Motor neuron (in vitro differentiated cells): ENCODE measurements at regions not wholly inside any gene's neighbourhood (a gene's known extent, or its start where the extent isn't known, plus 50 kb on each side); places are given as distances from the start of the nearest gene placed in this dataset.

ENCODE experiments used
- ATAC-seq, 8 experiments: fragments of 200-7000 bp; cut with Tn5 transposase; replicated peaks in 6 of 8; 2 replicates each; pipeline ENCODE4 v1.8.0; 2021; ENCODE audit warnings: mild to moderate bottlenecking in 8 of 8, moderate library complexity in 8 of 8
- H3K27ac ChIP-seq, 2 donors: fragments of 250-450 bp; sonication (Bioruptor Pico); 2 replicates each; pipeline ENCODE4 v1.9.0; 2021; ENCODE audit warnings: antibody characterized with exemption in 2 of 2, mild to moderate bottlenecking in 2 of 2, moderate library complexity in 1 of 2
- H3K4me1 ChIP-seq, 2 donors: fragments of 250-450 bp; sonication (Bioruptor Pico); replicated peaks in 1 of 2; 2 replicates each; pipeline ENCODE4 v1.6.1; 2021; ENCODE audit warnings: antibody characterized with exemption in 2 of 2, mild to moderate bottlenecking in 2 of 2, moderate library complexity in 1 of 2
- H3K4me3 ChIP-seq, 5 donors: fragments of 250-450 bp; sonication (Bioruptor Pico); 2 replicates each; pipeline ENCODE4 v1.9.0; 2021; ENCODE audit warnings: antibody characterized with exemption in 5 of 5, mild to moderate bottlenecking in 5 of 5, moderate library complexity in 4 of 5
- WGBS, 10 experiments: fragments of 450-650 bp; shearing (Covaris generic); methylation state at CpG; one replicate each; pipeline ENCODE4 v1.0.0; 2022; 5-methylcytosine and 5-hydroxymethylcytosine counted together
- in situ Hi-C, 9 experiments: fragments of 400-800 bp; cut with MboI; loops; one replicate each; pipeline ENCODE4 v1.15.0; 2021; ENCODE audit warnings: low sequenced_read_pairs in 9 of 9, low pct_unique_long_range_greater_than_20kb in 2 of 9; ENCODE audit not compliant: unreplicated experiment in 9 of 9

DNA sequence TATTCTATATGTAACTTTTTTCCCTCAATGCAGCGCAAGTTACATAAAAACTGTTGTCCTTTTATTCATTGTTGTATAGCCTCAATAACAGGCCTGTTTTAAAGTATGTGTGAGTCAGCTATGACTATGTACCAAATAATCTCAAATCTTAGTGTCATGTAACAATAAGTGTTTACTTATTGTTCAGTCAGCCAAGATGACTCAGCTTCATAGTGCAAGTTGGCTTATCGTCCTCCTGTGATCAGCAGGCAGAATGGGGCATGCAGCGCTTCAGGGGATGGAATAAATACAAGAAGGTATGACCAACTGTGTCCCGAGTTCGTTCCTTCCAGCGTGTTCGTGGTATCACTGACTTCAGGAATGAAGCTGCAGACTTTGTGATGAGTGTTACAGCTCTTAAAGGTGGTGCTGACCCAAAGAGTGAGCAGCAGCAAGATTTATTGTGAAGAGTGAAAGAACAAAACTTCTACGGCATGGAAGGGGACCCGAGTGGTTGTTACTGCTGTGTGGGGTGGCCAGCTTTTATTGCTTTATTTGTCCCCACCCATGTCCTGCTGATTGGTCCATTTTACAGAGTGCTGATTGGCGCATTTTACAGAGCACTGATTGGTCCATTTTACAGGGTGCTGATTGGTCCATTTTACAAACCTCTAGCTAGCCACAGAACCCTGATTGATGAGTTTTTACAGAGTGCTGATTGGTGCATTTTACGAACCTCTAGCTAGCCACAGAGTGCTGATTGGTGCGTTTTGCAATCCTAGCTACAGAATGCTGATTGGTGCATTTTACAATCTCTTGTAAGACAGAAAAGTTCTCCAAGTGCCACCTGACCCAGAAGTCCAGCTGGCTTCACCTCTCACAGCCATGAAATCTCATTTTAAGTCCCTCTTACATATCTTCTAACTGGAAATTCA, 1016.0 kb downstream of the MCTP2 start:
- peak in 6 of 8 experiments; percentile 13 to 100 (median 63) for ATAC-seq
- Histone ChIP-seq H3K27ac (no peak overlapping the region), H3K4me1 (no peaks in the 10 kb centered on the region), H3K4me3 (no peak overlapping the region)
- in situ Hi-C loops, result no loop called here
- WGBS, 10 experiments, result 16 to 100% (median 83%) methylated on average over 1 to 11 of the region's 12 CpGs

DNA sequence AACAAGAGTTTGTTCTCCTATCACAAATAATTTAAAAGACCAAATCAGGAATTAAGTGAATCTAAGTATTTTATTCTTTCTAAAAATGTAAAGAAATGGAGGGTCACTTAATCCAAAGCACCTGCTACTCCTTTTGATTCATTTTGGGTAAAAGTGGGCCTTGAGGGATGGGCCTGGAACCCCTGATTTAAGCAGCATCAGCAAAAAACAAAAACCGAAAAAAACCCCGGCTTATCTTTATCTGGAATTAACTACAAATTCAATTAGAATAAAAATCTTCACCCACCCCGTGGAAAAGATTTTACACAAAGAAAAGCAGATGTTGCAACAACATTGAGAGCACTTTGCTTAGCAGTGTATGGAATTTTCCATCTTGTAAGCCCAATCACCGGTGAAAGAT, 1018.2 kb downstream of the MCTP2 start:
- Histone ChIP-seq H3K4me1 (no peaks in the 10 kb centered on the region), H3K4me3 (no peak overlapping the region), H3K27ac (no peak overlapping the region)
- WGBS, 10 experiments, result 30 to 100% (median 79%) methylated on average over 1 to 4 of the region's 4 CpGs
- no peak for ATAC-seq
- in situ Hi-C loops, result no loop called here

DNA sequence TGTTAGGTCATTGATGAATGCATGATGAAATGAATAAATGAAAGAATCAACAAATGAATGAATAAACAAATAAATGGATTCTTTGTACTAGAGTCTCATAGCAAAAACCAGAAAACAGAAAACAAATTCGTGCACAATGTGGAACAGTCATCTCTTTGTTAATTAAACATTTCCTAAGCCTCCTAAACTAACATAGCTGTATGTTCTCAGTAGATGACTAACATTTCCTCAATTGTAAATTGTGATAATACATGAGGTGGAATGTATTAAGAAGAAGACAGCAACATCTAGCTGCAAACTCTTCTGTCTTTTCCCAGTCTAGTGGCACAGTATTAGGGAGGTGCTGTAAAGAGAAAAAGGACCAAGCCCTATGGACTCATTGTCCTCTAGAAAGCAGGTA, 1021.0 kb downstream of the MCTP2 start:
- 0 to 83% (median 55%) methylated on average over 1 of the region's 1 CpG; no CpG with 5 or more reads in 2 of the 10 experiments for whole genome bisulfite sequencing, 10 experiments
- no peak overlapping the region for H3K27ac ChIP-seq
- H3K4me3 ChIP-seq, result no peak overlapping the region
- no peaks in the 10 kb centered on the region for H3K4me1 ChIP-seq
- in situ Hi-C loops, result loop anchor here in 7 of 9 experiments (25.0 kb wide), 4 partner anchors 215 to 1985 kb away; partner anchors contain the start of gene NR2F2 (in 7 of the 7)
- no peak for ATAC-seq

DNA sequence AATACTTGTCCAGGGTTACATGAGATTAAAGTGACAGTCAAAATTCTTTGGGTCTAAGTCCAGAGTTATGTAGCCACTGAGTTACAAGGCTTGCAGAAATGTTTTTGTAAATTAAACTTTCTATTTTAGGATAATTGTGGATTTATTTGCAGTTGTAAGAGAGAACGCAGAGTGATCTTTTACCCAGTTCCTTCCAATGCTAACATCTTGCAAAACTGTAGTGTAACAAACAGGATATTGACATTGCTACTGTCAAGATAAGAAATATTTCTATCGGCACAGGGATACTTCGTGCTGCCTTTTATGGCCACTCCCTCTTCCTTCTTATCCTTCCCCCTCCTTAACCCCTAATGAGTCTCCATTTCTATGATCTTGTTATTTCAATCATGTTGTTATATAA, 1022.9 kb downstream of the MCTP2 start:
- ATAC-seq, result no peak
- H3K27ac ChIP-seq, result no peak overlapping the region
- peaks cover 1 to 7% of the 10 kb centered on the region in 2 donors for H3K4me1 ChIP-seq
- in situ Hi-C loops, result loop anchor here in 7 of 9 experiments (25.0 kb wide), 4 partner anchors 217 to 1983 kb away; partner anchors contain the start of gene NR2F2 (in 7 of the 7)
- 39 to 91% (median 68%) methylated on average over 2 to 3 of the region's 3 CpGs; no CpG with 5 or more reads in 2 of the 10 experiments for WGBS, 10 experiments
- H3K4me3 ChIP-seq, result no peak overlapping the region

DNA sequence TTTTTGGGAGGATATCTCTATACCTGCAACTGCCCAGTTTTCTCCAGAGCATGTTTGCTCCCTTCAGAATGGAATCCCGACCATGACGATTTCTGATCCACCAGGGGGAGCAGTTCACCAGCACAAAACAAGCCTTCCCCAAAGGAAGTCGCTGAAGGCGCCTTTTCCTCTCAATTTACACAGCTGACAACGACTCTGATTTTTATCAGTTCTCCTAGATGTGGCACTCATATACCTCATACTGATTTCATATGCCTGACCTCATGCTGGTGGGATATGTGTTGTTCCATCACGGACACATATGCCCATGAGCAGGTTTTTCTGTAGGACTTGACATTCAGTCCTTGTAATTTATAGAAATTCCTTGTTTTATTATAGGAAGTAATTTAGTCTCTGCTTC, 1028.2 kb downstream of the MCTP2 start:
- no peak overlapping the region for H3K27ac ChIP-seq
- no peak overlapping the region for H3K4me3 ChIP-seq
- 0 to 27% (median 9%) methylated on average over 1 to 6 of the region's 6 CpGs; no CpG with 5 or more reads in 3 of the 10 experiments for WGBS, 10 experiments
- ATAC-seq, result peak; percentile 79 to 92 (median 86)
- in situ Hi-C loops, result loop anchor here in 7 of 9 experiments (25.0 kb wide), 4 partner anchors 222 to 1978 kb away; partner anchors contain the start of gene NR2F2 (in 7 of the 7)
- H3K4me1 ChIP-seq, result peaks cover 6 to 10% of the 10 kb centered on the region in 2 donors

DNA sequence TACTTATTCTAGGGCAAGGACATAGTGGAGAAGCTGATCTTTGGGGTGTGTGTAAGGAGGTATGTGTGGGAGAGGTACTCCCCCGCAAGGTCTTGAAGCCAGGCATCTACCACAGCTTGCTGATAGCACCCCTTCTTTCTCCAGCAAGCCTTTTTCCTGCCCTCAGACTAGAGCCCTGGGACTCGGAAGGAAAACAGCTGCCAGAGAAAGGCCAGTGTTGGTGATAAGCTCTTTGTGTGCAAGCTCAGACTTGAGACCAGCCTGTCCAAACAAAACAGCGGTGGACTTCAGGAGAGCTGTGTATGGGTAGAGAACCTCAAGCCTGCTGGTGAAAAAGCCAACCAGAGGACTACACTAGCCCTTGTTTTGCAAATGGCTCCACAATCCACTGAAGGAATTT, 1028.6 kb downstream of the MCTP2 start:
- ATAC-seq, result peak in 6 of 8 experiments; percentile 7 to 19 (median 14)
- Histone ChIP-seq H3K27ac (no peak overlapping the region), H3K4me1 (peaks cover 6 to 10% of the 10 kb centered on the region in 2 donors), H3K4me3 (no peak overlapping the region)
- in situ Hi-C loops, result loop anchor here in 7 of 9 experiments (25.0 kb wide), 4 partner anchors 223 to 1977 kb away; partner anchors contain the start of gene NR2F2 (in 7 of the 7)
- 95 to 100% (median 100%) methylated on average over 1 to 2 of the region's 3 CpGs; no CpG with 5 or more reads in 4 of the 10 experiments for WGBS, 10 experiments

DNA sequence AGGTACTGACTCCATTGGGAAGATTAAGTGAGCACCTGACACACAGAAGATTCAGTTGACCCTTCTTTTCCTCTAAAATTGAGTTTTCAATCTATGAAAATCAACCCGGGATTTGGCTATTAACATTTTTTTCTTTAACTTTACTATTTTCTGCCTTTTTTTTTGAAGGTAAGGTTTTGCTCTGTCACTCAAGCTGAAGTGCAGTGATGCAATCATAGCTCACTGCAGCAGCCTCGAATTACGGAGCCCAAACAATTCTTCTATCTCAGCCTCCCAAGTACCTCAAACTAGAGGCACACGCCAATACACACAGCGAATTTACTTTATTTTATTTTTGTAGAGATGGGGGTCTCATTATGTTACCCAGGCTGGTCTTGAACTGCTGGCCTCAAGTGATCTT, 1029.5 kb downstream of the MCTP2 start:
- in situ Hi-C loops, result loop anchor here in 7 of 9 experiments (25.0 kb wide), 4 partner anchors 224 to 1976 kb away; partner anchors contain the start of gene NR2F2 (in 7 of the 7)
- H3K27ac ChIP-seq, result no peak overlapping the region
- H3K4me3 ChIP-seq, result no peak overlapping the region
- 80 to 100% (median 89%) methylated on average over 2 to 5 of the region's 5 CpGs for WGBS, 10 experiments
- H3K4me1 ChIP-seq, result peaks cover 6 to 10% of the 10 kb centered on the region in 2 donors
- ATAC-seq, result no peak

DNA sequence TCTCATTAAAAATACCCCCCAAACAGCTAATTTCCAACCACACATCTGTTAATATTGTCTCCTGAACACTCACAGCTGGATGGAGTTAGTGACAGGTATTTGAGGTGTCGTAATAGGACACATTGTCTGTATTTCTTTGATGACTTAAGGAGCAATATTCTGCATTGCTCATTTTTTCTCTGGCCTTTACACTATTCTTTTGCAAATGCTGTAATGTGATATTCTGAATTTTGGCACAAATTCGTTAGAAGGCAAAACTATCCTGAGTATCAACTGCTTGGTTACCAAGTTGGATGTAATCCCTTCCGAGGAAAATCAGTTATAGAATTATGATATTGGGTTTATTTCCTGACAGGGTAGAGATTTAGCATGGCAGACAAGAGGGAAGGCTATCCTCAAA, 1030.2 kb downstream of the MCTP2 start:
- Histone ChIP-seq H3K27ac (no peak overlapping the region), H3K4me3 (no peak overlapping the region), H3K4me1 (peaks cover 6 to 10% of the 10 kb centered on the region in 2 donors)
- ATAC-seq, result no peak
- in situ Hi-C loops, result loop anchor here in 7 of 9 experiments (25.0 kb wide), 4 partner anchors 224 to 1976 kb away; partner anchors contain the start of gene NR2F2 (in 7 of the 7)
- WGBS, 10 experiments, result 22 to 100% (median 85%) methylated on average over 1 to 3 of the region's 3 CpGs; no CpG with 5 or more reads in 2 of the 10 experiments

DNA sequence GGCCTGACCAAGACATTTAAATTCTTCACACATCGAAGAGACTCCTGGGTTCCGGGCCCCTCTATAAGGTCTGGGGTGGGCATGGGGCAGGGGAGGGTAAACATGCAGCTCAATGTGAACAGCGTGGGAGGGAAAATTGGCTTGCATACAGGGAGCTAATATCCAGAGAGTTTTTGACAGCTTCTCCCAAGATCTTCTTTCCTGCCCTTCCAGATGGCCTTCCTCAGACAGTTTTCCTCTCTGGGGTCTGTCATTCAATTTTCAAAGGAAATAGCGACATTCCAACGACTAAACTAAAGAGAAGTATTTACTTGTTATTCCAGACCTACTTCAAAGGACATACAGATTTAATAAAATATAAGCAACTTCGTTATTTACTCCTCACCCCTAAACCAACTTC, 1030.6 kb downstream of the MCTP2 start:
- H3K4me3 ChIP-seq, result no peak overlapping the region
- no peak for ATAC-seq
- in situ Hi-C loops, result loop anchor here in 7 of 9 experiments (25.0 kb wide), 4 partner anchors 225 to 1975 kb away; partner anchors contain the start of gene NR2F2 (in 7 of the 7)
- WGBS, 10 experiments, result 77 to 100% (median 85%) methylated on average over 1 to 4 of the region's 6 CpGs
- peaks cover 6 to 10% of the 10 kb centered on the region in 2 donors for H3K4me1 ChIP-seq
- no peak overlapping the region for H3K27ac ChIP-seq

DNA sequence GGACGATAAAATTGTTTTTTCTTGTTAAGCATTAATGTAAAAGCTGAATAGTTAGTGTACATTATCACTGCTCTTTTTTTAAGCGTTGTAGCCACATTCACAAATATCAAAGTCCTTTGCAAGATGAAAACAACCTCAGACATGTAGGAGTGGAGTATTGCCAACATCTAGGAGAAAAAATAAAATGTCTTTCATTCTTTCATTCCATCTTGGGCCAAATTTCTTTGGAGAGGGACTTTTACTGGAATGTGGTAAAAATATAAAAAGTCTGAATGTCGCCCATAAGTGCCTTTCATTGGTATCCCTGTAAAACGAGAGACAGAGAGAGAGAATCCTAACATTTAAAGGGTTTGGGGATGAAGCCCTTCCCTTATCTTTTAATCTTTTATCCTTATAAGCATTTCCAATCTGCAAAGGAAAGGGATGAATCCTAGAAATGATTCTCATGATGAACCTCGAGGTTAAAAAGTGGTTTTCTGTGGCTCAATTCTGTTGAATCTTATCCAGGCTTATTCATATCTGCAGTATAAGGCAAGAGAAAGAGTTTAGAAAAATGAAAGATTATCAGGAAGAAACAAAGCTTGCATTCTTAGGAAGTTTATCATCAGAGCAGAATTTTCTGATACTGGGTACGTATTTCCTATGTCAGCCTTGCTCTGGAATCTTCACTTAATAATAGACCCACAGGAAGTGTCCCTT, 1031.7 kb downstream of the MCTP2 start:
- 53 to 90% (median 83%) methylated on average over 3 to 6 of the region's 6 CpGs for whole genome bisulfite sequencing, 10 experiments
- H3K27ac ChIP-seq, result no peak overlapping the region
- no peak overlapping the region for H3K4me3 ChIP-seq
- in situ Hi-C loops, result loop anchor here in 7 of 9 experiments (25.0 kb wide), 4 partner anchors 226 to 1974 kb away; partner anchors contain the start of gene NR2F2 (in 7 of the 7)
- no peak for ATAC-seq
- peaks cover 6 to 10% of the 10 kb centered on the region in 2 donors for H3K4me1 ChIP-seq

DNA sequence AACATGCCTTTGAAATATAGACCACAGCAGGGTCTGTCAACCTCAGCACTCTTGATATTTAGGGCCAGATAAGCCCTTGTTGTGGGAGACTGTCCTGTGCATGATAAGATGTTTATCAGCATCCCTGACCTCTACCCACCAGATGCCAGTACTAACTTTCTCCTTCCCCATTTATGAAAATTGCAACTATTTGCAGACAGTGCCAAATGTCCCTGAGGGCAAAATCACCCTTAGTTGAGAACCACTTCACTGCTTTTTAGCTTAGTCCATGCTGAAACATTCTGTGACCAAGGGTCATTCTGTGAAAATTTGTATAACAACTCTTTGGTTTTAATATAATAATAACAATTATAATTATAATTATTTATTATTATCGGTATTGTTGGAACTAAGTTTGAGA, 1032.4 kb downstream of the MCTP2 start:
- no peak for ATAC-seq
- Histone ChIP-seq H3K4me1 (peaks cover 6 to 7% of the 10 kb centered on the region in 2 donors), H3K27ac (no peak overlapping the region), H3K4me3 (no peak overlapping the region)
- in situ Hi-C loops, result loop anchor here in 7 of 9 experiments (25.0 kb wide), 4 partner anchors 226 to 1974 kb away; partner anchors contain the start of gene NR2F2 (in 7 of the 7)
- 62 to 100% (median 94%) methylated on average over 1 of the region's 1 CpG; no CpG with 5 or more reads in 2 of the 10 experiments for WGBS, 10 experiments

DNA sequence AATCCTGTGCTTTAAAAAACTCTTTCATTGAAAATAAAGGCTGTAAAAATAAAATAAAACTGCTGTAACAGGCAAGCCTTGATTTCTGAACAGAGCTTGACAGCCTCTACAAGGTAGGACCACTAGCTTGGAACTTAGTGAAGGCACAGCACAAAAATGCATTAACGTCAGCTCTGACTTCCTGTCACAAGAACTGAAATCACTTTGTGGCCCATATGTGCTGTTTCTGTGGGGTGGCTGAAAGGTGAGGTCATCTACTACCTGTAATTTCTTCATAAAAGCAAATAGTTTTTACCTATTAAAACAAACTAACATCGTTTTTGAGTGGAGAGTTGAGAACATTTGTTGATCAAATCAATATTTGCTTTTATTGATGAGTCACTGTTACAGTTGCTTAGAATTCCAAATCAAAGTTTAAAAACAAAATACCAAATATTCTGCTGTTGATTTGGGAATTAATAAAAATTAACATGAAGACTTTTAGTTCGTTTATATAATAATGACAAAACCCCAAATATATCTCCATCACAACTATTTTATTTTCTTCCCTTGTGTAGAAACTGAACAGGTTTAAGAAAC, 1034.1 kb downstream of the MCTP2 start:
- Histone ChIP-seq H3K4me3 (no peak overlapping the region), H3K27ac (no peak overlapping the region), H3K4me1 (no peaks in the 10 kb centered on the region)
- WGBS, 10 experiments, result 43 to 100% (median 90%) methylated on average over 1 to 3 of the region's 3 CpGs; no CpG with 5 or more reads in 1 of the 10 experiments
- ATAC-seq, result no peak
- in situ Hi-C loops, result loop anchor here in 7 of 9 experiments (25.0 kb wide), 4 partner anchors 228 to 1972 kb away; partner anchors contain the start of gene NR2F2 (in 7 of the 7)
